ENCODE measurements at regions not wholly inside any gene's neighbourhood (a gene's known extent, or its start where the extent isn't known, plus 50 kb on each side); places are given as distances from the start of the nearest gene placed in this dataset.
"Not testable (repeated sequence)": the region's sequence is repeated elsewhere in the genome, so short reads cannot be mapped to it uniquely, and the experiment has no call there.

DNA sequence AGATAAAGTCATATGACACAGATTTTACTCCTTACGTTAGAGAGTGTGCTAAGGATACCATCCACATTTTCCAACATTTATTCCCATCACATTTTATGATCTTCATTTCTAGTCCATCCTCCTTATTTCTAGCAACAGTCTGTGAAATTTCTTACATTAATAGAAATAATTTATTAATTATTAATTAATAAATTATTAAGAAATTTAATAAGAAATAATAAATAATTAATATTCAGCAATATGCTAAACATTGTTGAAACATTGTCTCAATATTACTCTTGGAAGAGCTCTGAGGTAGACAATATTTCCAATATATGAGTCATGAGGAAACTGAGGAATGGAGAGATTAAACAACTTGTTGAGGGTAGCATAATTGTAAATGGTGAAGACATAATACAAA, 1742.5 kb upstream of the CDH6 start:
- DNase-seq (ENCODE audit: low spot score) = not testable (repeated sequence)

DNA sequence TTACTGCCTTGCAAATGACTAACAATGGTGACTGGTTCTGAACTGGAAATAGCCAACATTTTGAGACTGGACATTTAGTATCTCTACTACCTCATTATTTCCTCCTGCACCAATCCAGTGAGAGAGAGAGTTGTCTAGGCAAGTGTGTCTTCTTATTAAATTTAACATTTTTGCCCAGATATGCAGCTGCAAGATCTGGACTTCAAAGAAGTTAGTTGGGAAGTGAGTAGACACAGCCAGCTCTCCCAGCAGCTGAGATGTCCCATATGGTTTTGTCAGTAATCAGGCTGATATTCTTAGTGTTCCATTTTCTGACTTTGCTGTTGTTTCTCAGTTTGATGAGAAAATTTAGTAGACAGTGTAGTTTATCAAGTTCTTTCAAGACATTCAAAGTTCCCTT, 1778.8 kb upstream of the CDH6 start:
- no peak for DNase-seq (ENCODE audit: low spot score)

DNA sequence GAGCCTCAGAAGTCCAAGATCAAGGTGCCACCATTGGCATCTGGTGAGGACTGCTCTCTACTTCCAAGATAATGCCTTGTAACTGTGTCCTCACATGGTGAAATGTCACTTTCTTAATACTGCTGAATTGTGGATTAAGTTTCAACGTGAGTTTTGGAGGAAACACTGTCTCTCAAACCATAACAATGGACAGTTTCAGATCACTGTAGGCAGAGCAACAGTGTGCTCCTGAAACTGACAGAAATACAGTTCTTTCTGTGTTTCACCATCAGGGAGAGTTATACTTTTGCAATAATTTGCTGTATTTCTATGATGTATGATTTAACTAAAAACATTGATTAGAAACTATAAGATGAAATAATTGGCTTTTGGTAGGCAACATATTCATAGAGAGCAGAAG, 1780.5 kb upstream of the CDH6 start:
- no peak for DNase-seq (ENCODE audit: low spot score)

DNA sequence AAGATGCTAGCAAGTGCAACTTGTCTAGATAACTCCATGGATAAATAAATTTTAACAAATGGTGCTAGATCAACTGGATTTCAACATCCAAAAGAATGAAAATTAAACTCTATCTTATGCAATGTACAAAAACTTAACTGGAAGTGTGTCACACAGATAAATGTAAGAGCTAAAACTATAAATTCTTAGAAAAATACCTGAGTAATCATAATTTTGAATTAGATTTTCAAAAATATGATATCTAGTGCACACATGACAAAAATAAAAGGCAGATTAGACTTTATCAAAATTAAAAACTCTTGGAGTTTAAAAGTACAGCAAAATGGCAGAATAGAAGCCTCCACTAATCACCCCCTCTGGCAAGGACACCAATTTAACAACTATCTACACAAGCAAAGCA, 1791.2 kb upstream of the CDH6 start:
- no peak for DNase-seq (ENCODE audit: low spot score)

DNA sequence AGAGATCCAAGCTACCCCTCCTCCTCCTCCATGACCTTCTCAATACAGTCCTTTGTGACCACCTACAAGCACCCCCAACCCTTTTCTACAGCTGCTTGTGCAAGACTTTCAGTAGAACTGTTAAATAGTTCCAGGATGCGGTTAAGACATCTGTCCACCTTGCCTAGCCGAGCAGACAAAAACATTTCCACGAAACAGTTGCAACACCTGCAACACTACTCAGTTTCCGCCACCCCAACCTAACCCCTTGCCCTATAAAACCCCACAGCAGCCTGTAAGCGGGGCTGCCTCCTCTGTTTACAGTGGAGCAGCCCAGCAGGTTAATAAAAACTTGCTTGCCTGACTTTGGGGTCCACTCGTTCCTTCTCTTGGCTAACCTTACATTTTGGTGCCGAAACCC, 1803.5 kb upstream of the CDH6 start:
- no peak for DNase-seq (ENCODE audit: low spot score)

DNA sequence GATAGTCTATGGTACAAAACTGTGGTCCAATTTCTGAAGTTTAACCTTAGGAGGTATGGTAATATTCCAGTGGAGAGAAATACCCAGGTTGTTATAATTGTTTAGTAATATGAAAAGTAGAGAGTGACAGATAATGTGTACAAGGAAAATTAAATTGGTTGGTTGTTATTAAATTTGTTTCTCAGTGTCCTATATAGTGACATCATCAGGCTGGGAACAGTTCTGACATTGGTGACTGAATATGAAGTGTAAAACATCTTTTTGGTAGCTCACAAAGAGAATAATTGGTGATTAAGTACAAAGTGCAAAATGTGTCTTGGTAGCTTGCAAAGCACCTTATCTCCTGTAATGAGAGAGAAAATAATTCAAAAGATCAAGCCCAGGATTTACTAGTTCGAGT, 1806.1 kb upstream of the CDH6 start:
- no peak for DNase-seq (ENCODE audit: low spot score)

DNA sequence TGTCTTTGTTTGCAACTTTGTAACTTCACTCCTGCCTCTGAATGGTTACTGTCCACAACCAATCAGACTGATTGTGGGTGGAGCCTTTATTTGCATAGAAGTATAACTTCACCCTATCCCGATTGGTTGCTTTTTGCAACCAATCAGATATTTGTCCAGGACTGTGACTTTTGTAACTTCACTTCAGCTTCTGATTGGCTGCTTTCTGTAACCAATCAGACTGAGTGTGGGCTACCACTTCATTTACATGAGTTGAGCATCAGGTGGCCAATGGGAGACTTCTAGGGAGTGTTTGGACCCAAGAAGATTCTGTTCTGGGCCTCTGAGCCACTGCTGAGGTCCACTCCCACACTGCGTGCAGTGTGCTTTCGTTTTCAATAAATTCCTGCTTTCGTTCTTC, 1810.7 kb upstream of the CDH6 start:
- no peak for DNase-seq (ENCODE audit: low spot score)

DNA sequence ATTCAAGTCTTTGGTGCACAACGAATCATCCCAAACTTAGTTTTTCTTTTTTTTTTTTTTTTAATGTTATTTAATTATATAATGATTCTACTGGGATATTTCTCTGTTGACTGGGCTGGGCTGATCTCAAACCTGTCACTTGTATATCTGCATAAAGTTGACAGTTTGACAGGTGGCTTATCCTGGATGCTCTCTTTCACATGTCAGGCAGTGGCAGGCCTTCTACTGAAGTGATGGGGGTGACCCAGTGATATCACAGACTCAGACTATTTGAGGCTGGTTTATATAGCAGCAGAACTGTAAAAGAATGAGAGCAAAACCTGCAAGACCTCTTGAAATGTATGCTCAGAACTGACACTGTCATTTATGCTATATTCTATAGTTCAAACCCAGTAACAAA, 1813.5 kb upstream of the CDH6 start:
- DNase-seq (ENCODE audit: low spot score) = no peak

DNA sequence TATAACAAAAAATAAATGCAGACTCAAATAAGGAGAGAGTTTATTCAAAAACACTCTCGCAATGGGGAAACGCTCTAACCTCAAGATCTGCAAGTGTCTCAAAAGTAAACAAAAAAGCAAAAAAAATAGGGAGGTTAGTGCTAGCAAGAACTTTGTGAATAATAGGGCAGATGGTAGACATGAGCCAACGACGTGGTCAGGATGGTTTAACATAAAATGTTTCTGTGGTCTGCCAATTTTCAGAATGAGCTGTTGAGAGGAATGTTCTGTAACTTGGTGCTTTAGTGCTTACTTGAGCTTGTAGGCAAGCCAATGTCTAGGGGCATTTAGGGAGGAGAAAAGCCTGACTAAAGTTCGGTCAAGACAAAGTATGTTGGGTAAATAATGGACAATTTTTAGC, 1813.9 kb upstream of the CDH6 start:
- no peak for DNase-seq (ENCODE audit: low spot score)

DNA sequence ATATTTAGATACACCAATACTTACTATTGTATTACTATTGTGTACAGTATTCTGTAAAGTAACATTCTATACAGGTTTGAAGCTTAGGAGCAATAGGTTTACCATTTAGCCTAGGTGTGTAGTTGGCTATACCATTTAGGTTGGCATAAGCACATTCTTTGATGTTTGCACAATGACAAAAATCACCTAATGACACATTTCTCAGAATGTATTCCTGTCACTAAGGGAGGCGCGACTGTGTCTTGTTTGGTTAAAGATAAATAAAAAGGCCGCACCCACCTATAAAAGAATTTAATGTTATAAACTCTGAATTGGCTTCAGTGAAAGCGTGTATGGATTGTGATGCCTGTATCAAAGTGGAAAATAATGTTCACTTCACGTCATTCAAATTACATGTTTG, 1815.4 kb upstream of the CDH6 start:
- no peak for DNase-seq (ENCODE audit: low spot score)

DNA sequence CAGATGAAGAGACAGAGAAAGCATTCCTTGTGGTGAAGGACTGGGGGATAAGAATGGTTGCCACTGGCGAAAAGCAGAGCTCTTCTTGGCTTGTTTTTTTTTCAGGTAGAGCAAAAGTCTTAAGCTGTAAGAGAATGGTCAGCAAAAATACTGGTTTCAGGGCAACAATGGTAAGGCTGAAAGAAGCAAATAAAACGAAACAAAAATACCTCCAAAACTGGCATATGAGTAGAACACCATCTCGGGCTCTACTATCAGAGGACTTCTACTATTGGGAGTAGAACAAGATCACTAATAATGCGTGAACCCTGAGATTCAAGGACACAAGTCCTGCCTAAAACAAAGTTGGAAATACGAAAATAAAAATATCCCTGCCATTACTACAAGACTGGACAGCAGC, 1823.2 kb upstream of the CDH6 start:
- DNase-seq (ENCODE audit: low spot score) = no peak

DNA sequence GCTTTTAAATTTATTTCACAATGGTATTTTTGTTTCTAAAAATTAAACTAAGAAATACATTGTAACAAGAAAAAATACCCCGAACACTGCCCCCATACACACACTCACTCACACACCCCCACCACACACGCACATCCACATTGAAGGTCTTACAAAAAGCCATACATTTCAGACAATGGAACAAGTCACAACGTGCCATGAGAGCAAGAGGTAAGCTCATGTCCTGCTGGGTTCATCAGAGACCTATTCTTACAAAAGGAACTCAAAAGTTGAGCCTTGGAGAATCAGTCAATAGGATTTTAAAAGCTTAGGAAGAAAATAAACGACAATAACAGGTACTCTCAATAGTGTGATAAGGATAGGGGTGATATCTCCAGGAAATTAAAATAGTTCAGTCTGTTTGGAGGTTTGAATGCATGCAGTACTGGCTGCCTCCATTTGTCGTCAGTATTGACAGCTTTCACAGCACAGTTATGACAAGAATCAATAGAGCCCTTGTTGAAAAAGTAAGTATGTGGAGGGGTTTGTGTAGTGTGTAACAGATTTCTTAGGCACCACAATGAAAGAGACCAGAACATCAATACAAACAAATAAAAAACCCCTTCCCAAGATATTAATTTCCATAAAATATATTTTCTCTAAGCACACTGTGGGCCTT, 1826.2 kb upstream of the CDH6 start:
- DNase-seq (ENCODE audit: low spot score) = no peak

DNA sequence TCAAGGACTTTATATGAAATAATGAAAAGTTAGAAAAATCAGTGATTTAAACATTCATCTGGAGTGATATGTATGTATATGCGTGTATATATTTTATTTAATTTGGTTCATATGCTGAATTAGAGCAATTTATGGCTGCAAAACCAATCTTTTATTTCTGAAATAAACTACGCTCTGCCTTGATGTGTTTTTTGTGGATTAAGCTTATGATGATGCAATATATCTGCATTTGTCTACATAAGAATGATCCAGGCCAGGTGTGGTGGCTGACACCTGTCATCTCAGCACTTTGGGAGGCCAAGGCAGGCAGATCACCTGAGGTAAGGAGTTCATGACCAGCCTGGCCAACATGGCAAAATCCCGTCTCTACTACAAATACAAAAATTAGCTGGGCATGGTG, 1842.3 kb upstream of the CDH6 start:
- DNase-seq (ENCODE audit: low spot score) = no peak

DNA sequence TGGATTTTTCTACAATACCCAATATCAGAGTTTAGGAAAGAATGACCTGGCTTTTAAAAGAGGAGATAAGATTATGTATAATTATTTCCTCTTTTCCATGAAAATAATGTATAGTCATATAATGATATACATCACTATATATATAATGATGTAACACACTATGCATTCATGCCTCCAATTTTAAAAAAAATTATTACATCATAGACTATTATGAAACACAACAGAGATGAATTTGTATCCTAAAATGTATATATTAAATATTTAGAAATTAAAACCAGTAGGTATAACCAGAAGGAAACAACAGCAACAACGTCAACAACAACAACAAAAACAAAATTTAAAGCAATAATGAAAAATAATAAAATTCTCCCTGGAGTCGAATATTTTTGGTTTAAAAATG, 1856.5 kb upstream of the CDH6 start:
- no peak for DNase-seq (ENCODE audit: low spot score)

DNA sequence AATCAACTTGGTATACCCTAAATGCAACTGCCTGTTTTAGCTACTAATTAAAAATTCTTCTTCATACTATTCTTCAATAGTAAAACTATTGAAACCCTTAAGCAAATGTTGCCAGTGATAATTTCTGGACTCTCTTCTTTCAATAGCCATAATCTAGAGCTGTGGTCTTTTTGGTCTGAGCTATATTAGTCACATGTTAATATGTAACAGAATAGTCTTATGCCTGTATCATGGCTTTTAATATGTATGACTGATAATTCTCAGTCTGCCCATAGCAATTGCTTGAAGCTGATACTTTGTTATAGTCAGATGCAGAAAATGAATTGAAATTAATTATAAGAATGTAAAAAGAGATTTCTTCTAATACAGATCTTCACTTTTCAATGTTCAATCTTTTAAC, 1871.9 kb upstream of the CDH6 start:
- no peak for DNase-seq (ENCODE audit: low spot score)

DNA sequence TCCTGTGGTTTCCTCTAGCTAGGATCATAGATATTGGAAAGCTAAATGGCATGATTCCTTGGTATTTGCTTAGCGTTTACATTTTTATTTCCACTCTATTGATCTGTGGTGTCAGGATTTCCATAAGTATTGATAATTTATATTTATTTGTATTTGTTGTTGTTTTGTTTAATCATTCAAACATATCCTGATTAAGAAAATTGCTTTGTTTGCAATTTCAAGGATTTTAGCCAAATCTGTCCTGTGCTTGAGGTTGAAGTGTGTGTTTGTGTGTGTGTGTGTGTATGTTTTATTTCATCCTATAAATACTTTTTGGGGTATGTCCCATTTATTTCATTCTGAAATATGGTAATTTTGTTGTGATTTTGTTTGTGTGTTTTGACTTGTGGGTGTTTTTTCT, 1884.1 kb upstream of the CDH6 start:
- DNase-seq (ENCODE audit: low spot score) = no peak

DNA sequence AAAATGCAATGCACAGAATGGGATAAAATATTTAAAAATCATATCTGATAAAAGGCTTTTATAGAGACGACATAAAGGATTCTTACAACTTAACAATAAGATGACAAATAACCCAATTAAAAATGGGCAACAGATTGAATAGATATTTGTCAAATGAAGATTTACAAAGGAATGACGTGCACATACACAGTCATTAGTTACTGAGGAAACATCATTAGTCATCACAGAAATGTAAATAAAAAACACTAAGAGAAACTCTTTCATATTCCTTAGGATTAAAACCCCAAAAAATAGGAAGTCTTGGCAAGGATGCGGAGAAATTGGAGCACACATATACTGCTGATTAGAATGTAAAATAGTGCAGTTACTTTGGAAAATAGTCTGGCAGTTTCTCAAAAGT, 1886.0 kb upstream of the CDH6 start:
- DNase-seq (ENCODE audit: low spot score) = no peak

DNA sequence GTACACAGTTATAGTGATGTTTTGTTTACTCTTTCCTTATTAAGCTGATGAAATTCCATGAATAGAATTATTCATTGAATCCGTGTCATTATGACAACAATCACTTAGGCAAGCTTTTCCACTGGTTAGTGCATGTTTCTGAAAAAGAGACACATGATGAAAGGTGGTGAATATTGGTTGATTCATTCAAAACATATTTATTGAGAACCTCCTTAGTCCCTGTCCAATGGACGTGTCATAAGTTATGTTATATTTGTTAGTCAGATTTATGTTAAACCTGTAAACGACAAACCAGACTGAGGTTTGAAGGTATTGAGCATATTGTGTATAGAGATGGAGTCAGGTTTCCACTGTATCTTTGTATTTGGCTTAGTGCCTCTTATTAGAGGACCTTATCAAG, 1888.9 kb upstream of the CDH6 start:
- no peak for DNase-seq (ENCODE audit: low spot score)

DNA sequence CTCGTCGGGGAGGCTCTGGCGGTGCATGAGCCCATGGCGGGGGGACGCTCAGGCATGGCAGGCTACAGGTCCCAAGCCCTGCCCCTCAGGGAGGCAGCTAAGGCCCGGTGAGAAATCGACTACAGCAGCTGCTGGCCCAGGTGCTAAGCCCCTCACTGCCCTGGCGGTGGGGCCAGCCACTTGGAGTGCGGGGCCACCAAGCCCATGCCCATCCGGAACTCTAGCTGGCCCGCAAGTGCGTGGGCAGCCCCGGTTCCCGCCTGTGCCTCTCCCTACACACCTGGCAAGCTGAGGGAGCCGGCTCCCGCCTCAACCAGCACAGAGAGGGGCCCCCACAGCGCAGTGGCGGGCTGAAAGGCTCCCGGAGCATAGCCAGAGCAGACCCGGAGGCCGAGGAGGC, 1896.9 kb upstream of the CDH6 start:
- no peak for DNase-seq (ENCODE audit: low spot score)

DNA sequence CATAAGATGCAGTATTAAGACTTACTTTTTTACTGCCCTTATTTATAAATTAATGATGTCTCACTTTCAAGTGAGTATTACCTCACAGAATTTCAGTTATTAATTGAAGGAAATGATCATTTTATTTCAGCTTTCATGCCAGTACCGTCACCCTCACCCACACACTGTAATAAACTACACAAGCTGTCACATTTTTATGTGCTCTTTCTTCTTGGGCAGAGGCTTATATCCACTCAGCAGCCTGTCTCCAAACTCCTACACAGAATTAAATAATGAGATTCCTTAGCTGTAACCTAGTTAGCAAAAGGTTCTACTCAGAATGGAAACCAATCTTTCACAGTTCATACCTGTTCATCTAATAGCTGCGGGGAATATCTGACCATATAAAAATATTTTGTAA, 1915.8 kb upstream of the CDH6 start:
- no peak for DNase-seq (ENCODE audit: low spot score)

DNA sequence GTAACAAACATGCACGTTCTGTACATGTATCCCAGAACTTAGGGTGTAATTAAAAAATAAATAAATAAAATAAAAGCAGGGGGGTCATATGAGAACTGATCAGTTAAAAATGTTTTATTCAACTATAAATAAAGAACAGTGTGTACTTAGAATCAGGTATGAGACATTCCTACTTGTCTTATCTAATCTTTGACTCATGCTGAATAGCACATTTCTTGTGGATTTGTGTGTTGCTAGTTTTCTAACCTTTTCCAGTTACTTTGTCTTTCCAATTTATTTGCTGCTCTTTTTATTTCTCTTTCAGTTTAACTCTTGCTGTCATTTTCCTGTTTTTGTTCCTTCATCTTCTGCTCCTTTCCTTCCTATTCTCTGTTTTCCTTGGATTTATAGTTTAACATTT, 1917.1 kb upstream of the CDH6 start:
- DNase-seq (ENCODE audit: low spot score) = no peak

DNA sequence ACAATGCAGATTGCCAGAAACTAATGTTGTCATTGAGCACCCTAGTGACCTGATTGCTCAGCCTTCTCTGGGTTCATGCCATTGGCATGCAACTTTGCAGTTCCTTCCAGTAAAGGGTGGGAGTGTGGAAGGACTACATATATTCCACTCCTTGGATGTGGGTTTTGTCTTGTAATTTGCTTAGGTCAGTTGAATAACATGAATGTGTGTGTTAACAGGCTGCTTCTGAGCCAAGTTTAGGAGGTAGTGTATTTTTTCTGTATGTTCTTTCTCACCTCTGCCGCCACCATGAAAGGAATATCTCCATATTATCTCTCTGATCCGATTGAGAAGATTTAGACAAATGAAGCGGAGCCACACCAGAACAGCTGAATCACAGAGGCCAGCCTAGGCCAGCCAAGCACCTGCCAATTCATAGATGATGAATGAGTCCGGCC, 1929.6 kb upstream of the CDH6 start:
- no peak for DNase-seq (ENCODE audit: low spot score)

DNA sequence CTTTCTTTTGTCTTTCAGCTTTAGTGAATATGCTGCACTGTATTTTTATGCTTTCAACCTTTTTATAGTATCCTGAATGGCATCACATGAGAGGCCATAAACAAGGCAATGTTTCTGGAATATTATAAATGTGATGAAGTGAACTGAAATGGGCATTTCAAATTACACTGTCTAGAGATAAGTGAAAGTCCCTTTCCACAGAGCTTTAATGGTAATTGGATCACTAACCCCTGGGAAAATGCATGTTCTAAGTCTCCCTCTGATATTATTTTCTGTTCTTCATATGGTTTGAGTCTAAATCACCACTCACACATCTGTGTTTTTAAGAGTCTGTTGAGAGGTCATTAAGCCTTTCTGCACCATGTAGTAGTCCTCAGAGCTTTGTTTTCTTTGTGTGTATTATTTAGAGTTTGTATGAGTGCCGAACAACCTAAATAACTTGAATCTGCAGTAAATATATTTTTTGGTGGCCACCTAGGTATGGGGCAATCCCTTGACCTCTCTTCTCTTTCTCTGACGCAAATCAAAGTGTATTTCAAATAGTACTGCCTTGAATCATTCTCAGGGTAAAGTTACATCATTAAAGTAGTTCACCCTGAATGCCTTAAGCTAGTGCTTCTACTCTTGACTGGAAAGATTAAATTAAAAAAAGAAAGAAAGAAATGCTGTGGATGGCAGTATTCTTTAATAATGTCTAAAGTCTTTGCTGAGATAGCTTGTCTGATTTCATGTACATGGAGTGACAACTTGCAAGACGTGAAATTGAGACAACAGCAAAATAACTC, 1931.0 kb upstream of the CDH6 start:
- DNase-seq (ENCODE audit: low spot score) = no peak

DNA sequence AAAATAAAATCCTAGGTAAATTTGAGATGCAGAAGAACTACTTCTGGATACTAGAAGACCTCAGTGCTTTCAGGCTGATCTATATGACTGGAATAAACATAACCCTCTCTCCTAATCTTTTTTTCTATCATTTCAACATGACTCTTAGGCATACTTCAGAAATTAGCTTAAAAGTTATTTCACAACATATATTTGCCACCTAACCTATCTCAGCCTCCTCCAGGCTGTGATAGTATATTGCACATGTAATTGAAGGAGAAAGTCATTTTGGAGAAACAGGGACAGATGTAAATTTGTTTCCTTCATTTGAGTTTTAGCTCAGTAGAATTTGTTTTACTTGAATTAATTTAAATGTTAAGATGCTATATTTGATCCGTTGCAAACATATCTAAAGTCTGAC, 1932.3 kb upstream of the CDH6 start:
- no peak for DNase-seq (ENCODE audit: low spot score)

Data from cerebellar cortex (tissue), 1 donor.